ENCODE measurements at regions not wholly inside any gene's neighbourhood (a gene's known extent, or its start where the extent isn't known, plus 50 kb on each side); places are given as distances from the start of the nearest gene placed in this dataset.

DNA sequence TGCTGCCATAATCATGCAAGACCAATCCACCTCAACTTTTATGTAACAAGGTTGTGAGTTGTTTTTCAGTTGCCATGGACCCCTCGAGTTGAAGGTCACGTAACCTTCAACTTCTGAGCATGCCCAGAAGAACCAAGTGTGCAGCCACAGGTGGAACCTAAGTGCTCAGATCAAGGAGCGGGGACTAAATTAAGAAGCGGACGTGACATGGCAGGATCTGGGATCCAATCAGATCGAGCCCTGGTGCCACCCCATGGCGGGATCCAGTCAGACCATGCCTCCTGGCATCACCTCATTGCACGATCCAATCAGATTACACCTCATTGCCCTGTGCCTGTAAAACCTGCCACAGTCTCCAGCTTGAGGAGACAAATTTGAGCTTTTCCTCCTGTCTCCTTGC, 204.5 kb upstream of the CDH5 start:
- TF ChIP-seq GATA2 (IDR thresholded peaks at IDR 0.05; ENCODE audit: low read depth, low read length) (no peak), GATA3 (IDR thresholded peaks at IDR 0.05; ENCODE audit: low read depth, low read length) (no peak)

GRCh38 chr16:66161269-66161668, 205.2 kb upstream of the CDH5 start:
- TF ChIP-seq GATA3 (IDR thresholded peaks at IDR 0.05; ENCODE audit: low read depth, low read length) = no peak

GRCh38 chr16:66159987-66160386, 206.5 kb upstream of the CDH5 start:
- TF ChIP-seq GATA2 (IDR thresholded peaks at IDR 0.05; ENCODE audit: low read depth, low read length) (no peak), GATA3 (IDR thresholded peaks at IDR 0.05; ENCODE audit: low read depth, low read length) (no peak)

- no peak for TF ChIP-seq GATA3 (IDR thresholded peaks at IDR 0.05; ENCODE audit: low read depth, low read length)
- no peak for TF ChIP-seq GATA2 (IDR thresholded peaks at IDR 0.05; ENCODE audit: low read depth, low read length)
Measured at GRCh38 chr16:66156538-66156937, 210.0 kb upstream of the CDH5 start.

DNA sequence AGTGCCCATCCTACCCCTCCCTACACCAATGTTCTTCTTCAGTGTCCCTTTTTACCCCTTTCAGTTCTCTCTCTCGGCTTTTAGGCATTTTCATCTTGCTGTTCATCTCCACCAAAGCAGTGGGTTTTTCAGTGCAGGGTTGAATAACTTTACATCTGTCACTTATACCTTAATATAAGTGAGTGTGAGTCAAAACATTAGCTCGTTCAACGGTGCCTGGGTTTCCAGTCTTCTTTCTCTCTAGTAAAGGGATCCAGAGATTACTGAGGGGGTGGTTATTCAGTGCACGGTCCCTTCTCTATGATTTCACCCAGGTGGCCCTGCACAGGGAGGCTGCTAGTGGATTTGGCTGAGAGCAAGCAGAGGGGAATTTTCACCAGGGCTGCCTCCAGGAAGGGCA, 210.6 kb upstream of the CDH5 start:
- TF ChIP-seq GATA3 (IDR thresholded peaks at IDR 0.05; ENCODE audit: low read depth, low read length) = no peak
- no peak for TF ChIP-seq GATA2 (IDR thresholded peaks at IDR 0.05; ENCODE audit: low read depth, low read length)

- TF ChIP-seq GATA2 (IDR thresholded peaks at IDR 0.05; ENCODE audit: low read depth, low read length) (no peak), GATA3 (IDR thresholded peaks at IDR 0.05; ENCODE audit: low read depth, low read length) (no peak)
Measured at GRCh38 chr16:66154801-66155200, 211.7 kb upstream of the CDH5 start.

GRCh38 chr16:66152823-66153393, 213.6 kb upstream of the CDH5 start:
- TF ChIP-seq GATA3 (IDR thresholded peaks at IDR 0.05; ENCODE audit: low read depth, low read length) = no peak
- no peak for TF ChIP-seq GATA2 (IDR thresholded peaks at IDR 0.05; ENCODE audit: low read depth, low read length)

- TF ChIP-seq GATA2 (IDR thresholded peaks at IDR 0.05; ENCODE audit: low read depth, low read length) (no peak), GATA3 (IDR thresholded peaks at IDR 0.05; ENCODE audit: low read depth, low read length) (no peak)
Measured at GRCh38 chr16:66152181-66152580, 214.3 kb upstream of the CDH5 start.

- TF ChIP-seq GATA3 (IDR thresholded peaks at IDR 0.05; ENCODE audit: low read depth, low read length) = no peak
- TF ChIP-seq GATA2 (IDR thresholded peaks at IDR 0.05; ENCODE audit: low read depth, low read length) = no peak
Measured at GRCh38 chr16:66150698-66151482, 215.6 kb upstream of the CDH5 start.

GRCh38 chr16:66147291-66147690, 219.2 kb upstream of the CDH5 start:
- no peak for TF ChIP-seq GATA2 (IDR thresholded peaks at IDR 0.05; ENCODE audit: low read depth, low read length)
- TF ChIP-seq GATA3 (IDR thresholded peaks at IDR 0.05; ENCODE audit: low read depth, low read length) = no peak

GRCh38 chr16:66146798-66147197, 219.7 kb upstream of the CDH5 start:
- TF ChIP-seq GATA2 (IDR thresholded peaks at IDR 0.05; ENCODE audit: low read depth, low read length) (no peak), GATA3 (IDR thresholded peaks at IDR 0.05; ENCODE audit: low read depth, low read length) (no peak)

- TF ChIP-seq GATA3 (IDR thresholded peaks at IDR 0.05; ENCODE audit: low read depth, low read length) (no peak), GATA2 (IDR thresholded peaks at IDR 0.05; ENCODE audit: low read depth, low read length) (no peak)
Measured at GRCh38 chr16:66144641-66145040, 221.8 kb upstream of the CDH5 start.

DNA sequence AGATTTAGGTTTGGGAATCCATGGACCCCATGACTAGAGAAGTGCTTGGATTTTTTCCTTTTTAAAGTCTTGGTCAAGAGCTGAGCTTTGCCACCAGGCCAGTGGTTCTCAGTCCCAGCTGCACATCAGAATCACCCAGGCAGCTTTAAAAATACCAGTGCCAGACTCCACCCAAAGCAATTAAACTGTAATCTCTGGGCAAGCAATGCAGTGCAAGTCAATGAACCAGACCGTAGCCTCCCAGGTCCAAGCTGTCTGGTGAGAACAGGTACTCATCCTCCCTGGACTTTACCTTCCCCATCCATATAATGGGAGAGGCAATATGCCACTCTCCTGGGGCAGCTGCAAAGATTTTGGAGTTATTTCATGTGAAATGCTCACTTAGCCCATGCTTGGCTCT, 223.1 kb upstream of the CDH5 start:
- no peak for TF ChIP-seq GATA2 (IDR thresholded peaks at IDR 0.05; ENCODE audit: low read depth, low read length)
- no peak for TF ChIP-seq GATA3 (IDR thresholded peaks at IDR 0.05; ENCODE audit: low read depth, low read length)

- TF ChIP-seq GATA2 (IDR thresholded peaks at IDR 0.05; ENCODE audit: low read depth, low read length) (no peak), GATA3 (IDR thresholded peaks at IDR 0.05; ENCODE audit: low read depth, low read length) (no peak)
Measured at GRCh38 chr16:66141885-66142284, 224.6 kb upstream of the CDH5 start.

- TF ChIP-seq GATA2 (IDR thresholded peaks at IDR 0.05; ENCODE audit: low read depth, low read length) = no peak
- TF ChIP-seq GATA3 (IDR thresholded peaks at IDR 0.05; ENCODE audit: low read depth, low read length) = no peak
Measured at GRCh38 chr16:66137853-66138252, 228.6 kb upstream of the CDH5 start.
